Activated CD4-positive, alpha-beta T cell treated with anti-CD3 and anti-CD28 coated beads, Interleukin-10, Interleukin-2, amounts not matched to agents 100 ng/mL and 50 ng/mL, durations not matched to agents 16 hours and 8 hours (primary cell): ENCODE measurements at regions not wholly inside any gene's neighbourhood (a gene's known extent, or its start where the extent isn't known, plus 50 kb on each side); places are given as distances from the start of the nearest gene placed in this dataset.

Experiments
- DNase-seq: peaks from one replicate; pipeline ENCODE4 v3.0.0-alpha.2; 2020

DNA sequence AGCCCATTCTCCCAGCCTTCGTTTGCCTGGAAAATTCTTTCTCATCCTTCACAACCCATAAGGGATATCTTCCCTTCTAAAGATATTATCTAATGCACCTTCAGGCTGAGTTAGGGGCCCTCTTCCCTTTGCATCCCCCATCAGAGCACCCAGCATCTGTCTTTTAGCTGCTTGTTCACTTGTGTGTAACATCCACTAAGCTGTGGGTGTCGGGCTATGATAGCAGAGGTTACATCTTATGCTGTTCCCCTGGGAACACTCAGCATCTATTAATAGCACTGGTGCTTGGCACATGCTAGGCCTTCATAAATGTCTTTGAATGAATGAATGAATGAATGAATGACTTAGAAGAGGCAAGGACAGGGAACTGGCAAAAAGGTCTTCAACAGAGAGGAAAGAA, 131.8 kb downstream of the NUAK1 start:
- DNase-seq, result no peak

DNA sequence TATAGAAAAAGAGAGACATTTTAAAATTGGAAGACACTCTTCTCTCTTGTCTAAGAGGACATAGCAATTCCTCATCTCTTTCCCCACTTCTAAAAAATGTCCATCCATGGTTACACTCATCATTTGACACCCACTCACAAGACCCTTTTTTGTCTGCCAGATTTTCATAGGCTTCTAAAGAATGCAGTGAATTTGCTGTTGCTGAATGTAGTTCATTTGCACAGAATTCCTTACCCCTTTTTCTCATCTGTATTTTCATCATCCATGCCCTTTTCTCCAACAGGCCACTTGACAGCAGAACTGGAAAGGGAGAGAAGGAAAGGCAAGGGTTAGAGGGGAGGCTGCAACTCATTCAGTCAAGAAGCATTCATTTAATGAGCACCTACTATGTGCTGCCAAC, 128.0 kb downstream of the NUAK1 start:
- no peak for DNase-seq
